ENCODE measurements at regions not wholly inside any gene's neighbourhood (a gene's known extent, or its start where the extent isn't known, plus 50 kb on each side); places are given as distances from the start of the nearest gene placed in this dataset.

DNA sequence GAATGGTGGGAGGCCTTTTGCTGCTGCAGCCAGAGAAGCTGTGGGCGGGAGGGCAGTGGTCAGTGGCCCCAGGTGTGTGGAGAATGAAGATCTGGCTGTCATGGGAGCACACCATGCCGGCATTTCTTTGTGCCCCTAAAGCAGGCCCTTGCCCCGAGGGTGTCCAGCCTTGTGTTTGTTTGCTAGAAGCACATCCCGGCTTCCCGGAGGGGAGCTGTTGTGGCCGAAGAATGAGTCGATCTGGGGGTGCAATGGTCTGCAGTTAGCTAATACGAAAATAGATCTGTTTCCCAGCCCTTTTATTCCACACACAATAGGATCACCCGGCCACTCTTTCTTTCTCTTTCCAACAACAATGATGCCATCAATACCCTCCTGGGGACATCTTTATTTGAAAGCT, 228.8 kb downstream of the CBLN1 start:
- TF ChIP-seq, protein P1, sequence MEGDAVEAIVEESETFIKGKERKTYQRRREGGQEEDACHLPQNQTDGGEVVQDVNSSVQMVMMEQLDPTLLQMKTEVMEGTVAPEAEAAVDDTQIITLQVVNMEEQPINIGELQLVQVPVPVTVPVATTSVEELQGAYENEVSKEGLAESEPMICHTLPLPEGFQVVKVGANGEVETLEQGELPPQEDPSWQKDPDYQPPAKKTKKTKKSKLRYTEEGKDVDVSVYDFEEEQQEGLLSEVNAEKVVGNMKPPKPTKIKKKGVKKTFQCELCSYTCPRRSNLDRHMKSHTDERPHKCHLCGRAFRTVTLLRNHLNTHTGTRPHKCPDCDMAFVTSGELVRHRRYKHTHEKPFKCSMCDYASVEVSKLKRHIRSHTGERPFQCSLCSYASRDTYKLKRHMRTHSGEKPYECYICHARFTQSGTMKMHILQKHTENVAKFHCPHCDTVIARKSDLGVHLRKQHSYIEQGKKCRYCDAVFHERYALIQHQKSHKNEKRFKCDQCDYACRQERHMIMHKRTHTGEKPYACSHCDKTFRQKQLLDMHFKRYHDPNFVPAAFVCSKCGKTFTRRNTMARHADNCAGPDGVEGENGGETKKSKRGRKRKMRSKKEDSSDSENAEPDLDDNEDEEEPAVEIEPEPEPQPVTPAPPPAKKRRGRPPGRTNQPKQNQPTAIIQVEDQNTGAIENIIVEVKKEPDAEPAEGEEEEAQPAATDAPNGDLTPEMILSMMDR (IDR thresholded peaks at IDR 0.05): no peak
- no peak for TF ChIP-seq POLR2A (IDR thresholded peaks at IDR 0.05)

Data from esophagus squamous epithelium (tissue), 4 donors.